Subcutaneous abdominal adipose tissue (tissue), 5 donors: ENCODE measurements at regions not wholly inside any gene's neighbourhood (a gene's known extent, or its start where the extent isn't known, plus 50 kb on each side); places are given as distances from the start of the nearest gene placed in this dataset.
"Not testable (repeated sequence)": the region's sequence is repeated elsewhere in the genome, so short reads cannot be mapped to it uniquely, and the experiment has no call there.

Source experiments
- H3K27ac ChIP-seq: one replicate; pipeline ENCODE4 v1.7.0; 2013; ENCODE audit warnings: low read depth, mild to moderate bottlenecking, inconsistent platforms, low read length, moderate library complexity
- H3K27me3 ChIP-seq, 5 donors: one replicate each; pipeline ENCODE4 v1.7.0; 2013; ENCODE audit warnings: low read length in 5 of 5, inconsistent platforms in 1 of 5; ENCODE audit not compliant: control insufficient read depth in 5 of 5, insufficient read depth in 4 of 5
- H3K36me3 ChIP-seq, 5 donors: one replicate each; pipeline ENCODE4 v1.7.0; 2013; ENCODE audit warnings: low read length in 5 of 5; ENCODE audit not compliant: control insufficient read depth in 5 of 5, insufficient read depth in 5 of 5
- H3K4me1 ChIP-seq, 5 donors: one replicate each; pipeline ENCODE4 v1.7.0; 2013; ENCODE audit warnings: low read length in 5 of 5, mild to moderate bottlenecking in 3 of 5, moderate library complexity in 1 of 5; ENCODE audit not compliant: control insufficient read depth in 5 of 5, insufficient read depth in 5 of 5
- H3K4me3 ChIP-seq, 5 donors: one replicate each; pipeline ENCODE4 v1.7.0; 2013; ENCODE audit warnings: low read length in 5 of 5, low read depth in 1 of 5
- H3K9ac ChIP-seq, 5 donors: one replicate each; pipeline ENCODE4 v1.7.0; 2013; ENCODE audit warnings: low read length in 5 of 5, mild to moderate bottlenecking in 4 of 5, moderate library complexity in 3 of 5
- H3K9me3 ChIP-seq, 5 donors: one replicate each; pipeline ENCODE4 v1.7.0; 2013; ENCODE audit warnings: low read length in 5 of 5; ENCODE audit not compliant: control insufficient read depth in 5 of 5
- donor health status: healthy.
- donor health status: healthy.
- donor health status: healthy.
- donor health status: healthy.
- donor health status: healthy.

GRCh38 chr4:149896432-149896831 is 80.8 kb upstream of the IQCM start:
- Histone ChIP-seq H3K4me1 (peaks cover 0 to 7% (median 4%) of the 10 kb centered on the region in 5 donors), H3K9ac (no peak overlapping the region), H3K9me3 (no peaks in the 10 kb centered on the region), H3K27ac (no peak overlapping the region), H3K27me3 (no peaks in the 10 kb centered on the region), H3K36me3 (no peaks in the 10 kb centered on the region), H3K4me3 (no peak overlapping the region)

GRCh38 chr4:149897783-149898182 is 82.1 kb upstream of the IQCM start:
- Histone ChIP-seq H3K9me3 (no peaks in the 10 kb centered on the region), H3K4me3 (no peak overlapping the region), H3K36me3 (no peaks in the 10 kb centered on the region), H3K27ac (no peak overlapping the region), H3K9ac (no peak overlapping the region), H3K27me3 (no peaks in the 10 kb centered on the region), H3K4me1 (peaks cover 0 to 7% (median 4%) of the 10 kb centered on the region in 5 donors)

- no peaks in the 10 kb centered on the region for H3K36me3 ChIP-seq
- H3K4me1 ChIP-seq = peaks cover 0 to 9% (median 4%) of the 10 kb centered on the region in 5 donors
- no peak overlapping the region for H3K27ac ChIP-seq
- no peaks in the 10 kb centered on the region for H3K9me3 ChIP-seq
- H3K9ac ChIP-seq = no peak overlapping the region
- H3K27me3 ChIP-seq = no peaks in the 10 kb centered on the region
- no peak overlapping the region for H3K4me3 ChIP-seq
These were observed 85.5 kb upstream of the IQCM start for GRCh38 chr4:149901128-149901527.

- no peaks in the 10 kb centered on the region for H3K36me3 ChIP-seq
- H3K9ac ChIP-seq = no peak overlapping the region
- no peaks in the 10 kb centered on the region for H3K9me3 ChIP-seq
- peaks cover 0 to 3% (median 0%) of the 10 kb centered on the region in 5 donors for H3K4me1 ChIP-seq
- no peak overlapping the region for H3K4me3 ChIP-seq
- no peaks in the 10 kb centered on the region for H3K27me3 ChIP-seq
- H3K27ac ChIP-seq = no peak overlapping the region
These were observed 86.6 kb upstream of the IQCM start for GRCh38 chr4:149902242-149902641.

- no peak overlapping the region for H3K4me3 ChIP-seq
- no peaks in the 10 kb centered on the region for H3K36me3 ChIP-seq
- H3K27me3 ChIP-seq = no peaks in the 10 kb centered on the region
- H3K27ac ChIP-seq = no peak overlapping the region
- H3K9ac ChIP-seq = no peak overlapping the region
- peaks cover 0 to 2% (median 0%) of the 10 kb centered on the region in 5 donors for H3K4me1 ChIP-seq
- no peaks in the 10 kb centered on the region for H3K9me3 ChIP-seq
These were observed 94.5 kb upstream of the IQCM start for GRCh38 chr4:149910177-149910576.

GRCh38 chr4:149910604-149911350 is 95.1 kb upstream of the IQCM start:
- Histone ChIP-seq H3K27ac (no peak overlapping the region), H3K4me1 (peaks cover 0 to 2% (median 0%) of the 10 kb centered on the region in 5 donors), H3K36me3 (no peaks in the 10 kb centered on the region), H3K27me3 (no peaks in the 10 kb centered on the region), H3K9ac (no peak overlapping the region), H3K9me3 (no peaks in the 10 kb centered on the region), H3K4me3 (no peak overlapping the region)

- Histone ChIP-seq H3K36me3 (no peaks in the 10 kb centered on the region), H3K27me3 (no peaks in the 10 kb centered on the region), H3K4me1 (peaks cover 0 to 2% (median 0%) of the 10 kb centered on the region in 5 donors), H3K9ac (no peak overlapping the region), H3K4me3 (no peak overlapping the region), H3K27ac (no peak overlapping the region), H3K9me3 (no peaks in the 10 kb centered on the region)
These were observed 95.7 kb upstream of the IQCM start for GRCh38 chr4:149911354-149911753.

- Histone ChIP-seq H3K36me3 (no peaks in the 10 kb centered on the region), H3K27me3 (no peaks in the 10 kb centered on the region), H3K4me3 (no peak overlapping the region), H3K9ac (no peak overlapping the region), H3K9me3 (no peaks in the 10 kb centered on the region), H3K4me1 (peaks cover 0 to 2% (median 0%) of the 10 kb centered on the region in 5 donors), H3K27ac (no peak overlapping the region)
These were observed 96.4 kb upstream of the IQCM start for GRCh38 chr4:149912000-149912399.

GRCh38 chr4:149914119-149915115 is 98.8 kb upstream of the IQCM start:
- Histone ChIP-seq H3K27me3 (no peaks in the 10 kb centered on the region), H3K4me1 (peaks cover 0 to 2% (median 0%) of the 10 kb centered on the region in 5 donors), H3K27ac (no peak overlapping the region), H3K9me3 (no peaks in the 10 kb centered on the region), H3K9ac (no peak overlapping the region), H3K4me3 (no peak overlapping the region), H3K36me3 (no peaks in the 10 kb centered on the region)

- not testable (repeated sequence) for H3K4me1 ChIP-seq, H3K27ac ChIP-seq, H3K36me3 ChIP-seq, H3K9me3 ChIP-seq, H3K9ac ChIP-seq, H3K27me3 ChIP-seq, H3K4me3 ChIP-seq
These were observed 100.1 kb upstream of the IQCM start for GRCh38 chr4:149915735-149916134.
